Superior temporal gyrus (tissue), 1 donor: ENCODE measurements at regions not wholly inside any gene's neighbourhood (a gene's known extent, or its start where the extent isn't known, plus 50 kb on each side); places are given as distances from the start of the nearest gene placed in this dataset.
"Not testable (repeated sequence)": the region's sequence is repeated elsewhere in the genome, so short reads cannot be mapped to it uniquely, and the experiment has no call there.

Experiments
- DNase-seq: peaks from one replicate; pipeline ENCODE4 v3.0.0-alpha.2; 2016; ENCODE audit errors: extremely low spot score

- DNase-seq, result no peak
These were observed 487.9 kb downstream of the PCNX1 start for GRCh38 chr14:71395151-71395604.

DNA sequence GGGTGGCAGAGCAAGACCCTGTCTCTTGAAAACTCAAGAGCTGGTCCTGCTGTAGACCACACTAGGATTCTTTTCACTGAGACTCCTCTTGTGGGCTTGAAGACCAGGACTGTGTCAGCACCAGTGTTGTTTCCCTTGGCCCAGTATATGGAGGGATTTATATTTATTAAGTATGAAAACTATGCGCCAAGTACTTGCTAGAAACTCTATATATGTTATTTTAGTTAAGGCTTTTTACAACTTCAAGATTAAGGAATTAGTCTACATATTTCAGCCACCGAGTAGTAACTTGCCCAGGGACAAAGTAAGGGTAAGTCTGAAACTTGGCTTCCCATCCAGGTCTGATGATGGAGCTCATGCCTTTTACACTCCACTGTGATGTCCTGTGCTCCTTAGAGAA, 488.4 kb downstream of the PCNX1 start:
- no peak for DNase-seq

- DNase-seq, result no peak
These were observed 488.9 kb downstream of the PCNX1 start for GRCh38 chr14:71396050-71396677.

DNA sequence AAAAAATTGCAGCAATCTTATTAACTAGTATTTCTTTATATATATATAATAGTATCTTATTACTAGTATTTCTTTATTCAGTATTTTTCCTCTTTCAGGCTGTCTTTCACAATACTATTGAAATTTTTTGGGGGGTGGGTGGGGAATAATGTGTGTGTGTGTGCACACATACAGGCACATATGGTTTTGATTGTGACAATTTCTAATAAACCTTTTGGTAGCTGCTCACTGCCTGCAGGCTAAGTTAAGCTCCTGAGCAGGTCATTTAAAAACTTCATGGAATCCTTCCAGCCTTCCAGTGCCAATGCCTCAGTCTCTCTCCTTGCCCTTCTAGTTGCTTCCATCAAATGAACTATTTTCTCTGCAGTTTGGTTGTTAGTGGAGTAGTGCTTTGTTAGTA, 490.1 kb downstream of the PCNX1 start:
- no peak for DNase-seq

DNA sequence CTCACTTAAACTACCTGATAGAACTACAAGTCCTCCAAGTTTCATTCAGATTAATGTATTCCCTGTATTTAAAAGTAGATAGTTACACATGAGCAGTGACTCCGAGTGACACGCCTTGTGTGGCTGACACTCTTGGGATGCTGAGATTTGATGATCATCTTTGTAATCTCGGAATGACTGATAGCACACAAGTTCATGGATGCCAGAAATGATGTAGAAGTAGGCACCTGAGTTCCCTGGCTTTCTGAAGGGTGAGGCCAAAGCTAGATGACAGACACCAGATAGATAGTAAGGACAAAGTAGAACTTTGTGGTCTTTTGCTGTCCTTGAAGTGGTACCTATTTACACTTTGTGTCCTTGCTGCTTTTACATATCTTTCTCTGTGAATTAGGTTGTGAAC, 491.2 kb downstream of the PCNX1 start:
- no peak for DNase-seq

DNA sequence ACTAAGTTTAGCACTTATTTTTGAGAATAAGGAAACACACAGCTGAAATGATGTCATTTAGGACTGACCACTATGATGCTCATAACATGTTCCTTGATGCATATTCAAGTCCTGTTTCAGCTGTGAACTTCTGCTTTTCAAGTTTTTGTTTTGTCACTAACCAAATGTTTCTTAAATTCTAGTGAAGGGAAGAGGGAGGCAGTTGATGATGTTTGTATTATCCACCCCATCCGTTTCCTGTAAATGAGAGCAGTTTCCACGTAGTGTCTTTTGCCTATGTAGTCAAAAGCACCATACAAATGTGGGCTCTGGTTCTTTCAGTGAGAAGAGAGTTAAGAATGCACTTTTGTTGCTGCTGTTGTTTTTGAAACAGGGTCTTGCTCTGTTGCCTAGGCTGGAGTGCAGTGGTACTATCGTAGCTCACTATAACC, 491.8 kb downstream of the PCNX1 start:
- no peak for DNase-seq

DNA sequence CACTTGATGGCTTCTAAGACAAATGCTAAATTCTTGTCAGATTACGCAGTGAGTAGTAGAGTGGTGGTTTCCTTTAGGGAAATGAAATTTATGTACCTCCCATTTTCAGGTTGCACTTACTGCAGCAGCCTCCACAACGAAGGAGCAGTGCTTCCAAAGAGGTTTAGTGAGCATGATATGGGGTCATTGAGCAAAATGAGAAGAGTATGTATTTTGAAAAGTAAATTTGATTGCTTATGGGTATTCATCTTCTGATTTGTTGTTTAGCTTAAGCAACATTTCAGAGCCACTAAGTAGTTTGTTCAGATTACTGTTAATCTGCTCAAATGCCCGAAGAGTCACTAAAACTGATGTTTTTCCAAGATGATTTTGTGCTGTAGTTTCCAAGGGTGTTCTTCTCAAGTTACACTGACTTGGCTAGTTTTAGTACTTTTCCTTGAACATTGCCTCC, 493.6 kb downstream of the PCNX1 start:
- no peak for DNase-seq

DNA sequence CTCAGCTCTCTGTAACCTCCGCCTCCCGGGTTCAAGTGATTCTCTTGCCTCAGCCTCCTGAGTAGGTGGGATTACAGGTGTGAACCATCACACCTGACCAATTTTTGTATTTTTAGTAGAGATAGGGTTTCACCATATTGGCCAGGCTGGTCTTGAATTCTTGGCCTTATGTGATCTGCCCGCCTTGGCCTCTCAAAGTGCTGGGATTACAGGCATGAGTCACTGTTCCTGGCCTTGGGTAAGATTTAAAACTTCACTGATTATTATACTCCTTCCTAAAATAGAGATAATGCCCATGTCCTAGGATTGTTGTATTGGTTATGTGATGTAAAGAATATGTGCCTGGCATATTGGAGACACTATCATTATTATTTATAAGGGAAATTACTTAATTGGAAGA, 495.2 kb downstream of the PCNX1 start:
- not testable (repeated sequence) for DNase-seq

- DNase-seq, result no peak
These were observed 496.4 kb downstream of the PCNX1 start for GRCh38 chr14:71403656-71404055.

GRCh38 chr14:71405676-71406075, 498.4 kb downstream of the PCNX1 start:
- DNase-seq, result no peak

GRCh38 chr14:71408362-71409030, 501.2 kb downstream of the PCNX1 start:
- no peak for DNase-seq

DNA sequence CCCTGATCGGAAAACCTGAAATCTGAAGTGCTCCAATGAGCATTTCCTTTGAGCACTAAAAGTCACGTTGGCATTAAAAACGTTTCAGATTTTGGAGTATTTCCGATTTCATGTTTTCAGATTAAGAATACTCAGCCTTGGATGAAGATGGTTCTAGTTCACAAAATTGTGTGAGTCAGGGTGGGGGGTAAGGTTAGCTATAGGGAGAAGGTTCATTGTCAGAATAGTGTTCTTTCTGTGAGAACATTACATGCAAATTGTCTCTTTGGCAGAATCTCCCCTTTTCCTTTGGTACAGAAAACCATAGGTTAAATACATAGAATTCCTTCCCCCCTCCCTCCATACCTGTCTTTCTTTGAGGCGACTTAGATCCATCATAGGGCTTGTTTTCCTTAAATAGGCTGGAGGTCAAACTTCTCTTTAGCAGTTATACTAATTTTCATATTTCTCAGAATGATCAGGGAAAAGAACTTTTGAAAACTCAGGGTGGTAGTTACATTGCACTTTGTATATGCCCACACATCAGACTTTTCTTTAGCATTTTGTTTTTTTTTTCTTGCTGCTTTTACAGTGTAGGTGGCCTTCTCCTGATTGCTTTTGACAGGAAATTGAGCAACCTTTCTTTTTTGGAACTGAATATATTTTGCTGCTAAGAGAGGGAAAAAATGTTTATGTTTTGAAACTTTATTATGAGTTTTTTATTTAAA, 503.5 kb downstream of the PCNX1 start:
- DNase-seq, result no peak

DNA sequence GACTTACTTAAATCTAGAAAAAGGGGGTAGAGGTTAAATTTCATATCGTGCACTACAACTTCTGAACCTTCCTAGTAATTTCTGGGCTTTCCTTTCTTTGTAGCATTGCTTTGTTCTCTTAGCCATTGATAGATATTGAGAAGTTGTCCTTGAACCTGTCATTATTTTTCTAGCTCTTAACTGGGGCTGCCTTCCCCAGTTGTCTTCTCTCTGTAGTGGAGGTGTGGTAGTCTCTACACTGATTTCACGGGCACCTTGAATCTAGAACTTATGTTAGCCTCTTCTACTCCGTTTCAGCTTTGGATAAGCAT, 504.0 kb downstream of the PCNX1 start:
- DNase-seq, result no peak

GRCh38 chr14:71411738-71412137, 504.5 kb downstream of the PCNX1 start:
- no peak for DNase-seq

- no peak for DNase-seq
These were observed 507.6 kb downstream of the PCNX1 start for GRCh38 chr14:71414631-71415403.

DNA sequence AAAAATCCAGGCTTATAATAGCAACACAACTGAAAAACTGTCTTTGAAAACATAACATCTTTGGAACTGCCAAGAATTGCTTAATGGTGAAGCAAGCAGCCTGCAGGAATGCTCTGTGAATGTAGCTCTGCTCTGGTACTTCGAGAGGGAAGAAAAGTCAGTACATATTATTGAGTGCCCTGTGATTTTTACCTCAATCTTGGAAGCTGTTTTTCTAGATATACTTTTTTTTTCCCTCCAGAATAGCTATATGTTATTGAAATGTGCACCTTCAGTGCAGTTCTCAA, 508.1 kb downstream of the PCNX1 start:
- DNase-seq, result no peak

DNA sequence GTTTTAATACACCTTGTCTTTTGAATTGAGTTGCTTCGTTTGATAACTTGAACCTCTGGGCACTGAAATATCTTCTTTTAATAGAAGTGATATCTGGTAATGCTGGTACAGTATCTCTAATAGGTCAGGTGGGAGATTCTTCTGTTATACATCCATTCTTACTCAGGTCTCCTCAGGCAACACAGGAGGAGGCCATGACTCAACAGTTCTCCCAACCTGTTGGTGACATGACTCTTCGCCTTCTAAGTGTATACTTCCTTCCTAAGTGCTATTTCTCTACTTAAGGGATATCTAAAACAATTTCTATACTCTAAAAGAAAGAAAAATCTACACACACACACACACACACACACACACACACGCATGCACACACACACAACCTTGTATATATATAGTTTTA, 509.1 kb downstream of the PCNX1 start:
- no peak for DNase-seq

- DNase-seq, result no peak
These were observed 511.4 kb downstream of the PCNX1 start for GRCh38 chr14:71418532-71419245.

DNA sequence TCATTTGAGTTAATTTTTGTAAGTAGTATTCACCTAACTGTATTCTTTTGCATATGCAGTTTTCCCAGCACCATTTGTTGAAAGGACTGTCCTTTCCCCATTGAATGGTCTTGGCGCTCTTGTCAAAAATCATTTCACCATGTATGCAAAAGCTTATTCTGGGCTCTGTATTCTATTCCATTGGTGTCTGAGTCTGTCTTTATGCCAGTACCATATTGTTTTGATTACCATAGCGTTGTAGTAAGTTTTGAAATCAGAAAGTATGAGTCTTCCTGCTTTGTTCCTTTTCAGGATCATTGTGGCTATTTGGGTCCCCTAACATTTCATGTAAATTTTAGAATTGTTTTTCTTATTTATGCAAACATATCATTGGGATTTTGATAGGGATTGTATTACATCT, 508.7 kb upstream of the RGS6 start:
- no peak for DNase-seq

DNA sequence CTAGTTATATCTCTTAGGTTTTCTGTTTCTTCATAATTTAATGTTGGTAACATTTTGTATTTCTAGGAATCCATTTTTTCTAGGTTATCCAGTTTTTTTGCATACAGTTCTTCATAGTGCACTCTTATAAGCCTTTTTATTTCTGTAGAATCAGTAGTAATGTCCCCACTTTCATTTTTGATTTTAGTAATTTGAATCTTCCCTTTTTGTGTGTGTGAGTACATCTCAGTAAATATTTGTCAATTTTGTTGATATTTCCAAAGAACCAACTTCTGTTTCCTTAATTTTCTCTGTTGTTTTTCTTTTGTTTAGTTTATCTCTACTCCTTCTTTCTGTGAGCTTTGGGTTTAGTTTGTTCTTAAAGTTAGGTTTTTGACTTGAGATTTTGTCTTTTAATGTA, 507.3 kb upstream of the RGS6 start:
- DNase-seq, result no peak

GRCh38 chr14:71426001-71426400, 506.2 kb upstream of the RGS6 start:
- no peak for DNase-seq

GRCh38 chr14:71429902-71430301, 502.3 kb upstream of the RGS6 start:
- DNase-seq, result no peak
